ENCODE measurements at regions not wholly inside any gene's neighbourhood (a gene's known extent, or its start where the extent isn't known, plus 50 kb on each side); places are given as distances from the start of the nearest gene placed in this dataset.
"Not testable (repeated sequence)": the region's sequence is repeated elsewhere in the genome, so short reads cannot be mapped to it uniquely, and the experiment has no call there.

- DNase-seq, result no peak
Observed at GRCh38 chr3:31300456-31301443, 232.0 kb upstream of the STT3B start.

GRCh38 chr3:31302343-31302742 lies 230.4 kb upstream of the STT3B start:
- no peak for DNase-seq

GRCh38 chr3:31305340-31305739 lies 227.4 kb upstream of the STT3B start:
- peak; percentile 55 for DNase-seq

GRCh38 chr3:31307131-31307785 lies 225.5 kb upstream of the STT3B start:
- no peak for DNase-seq

- DNase-seq, result no peak
Observed at GRCh38 chr3:31311559-31311958, 221.2 kb upstream of the STT3B start.

GRCh38 chr3:31312400-31312799 lies 220.3 kb upstream of the STT3B start:
- DNase-seq, result no peak

- no peak for DNase-seq
Observed at GRCh38 chr3:31314258-31314657, 218.5 kb upstream of the STT3B start.

GRCh38 chr3:31319332-31319731 lies 213.4 kb upstream of the STT3B start:
- DNase-seq, result no peak

GRCh38 chr3:31321620-31322019 lies 211.1 kb upstream of the STT3B start:
- DNase-seq, result no peak

GRCh38 chr3:31322460-31322859 lies 210.3 kb upstream of the STT3B start:
- no peak for DNase-seq

GRCh38 chr3:31327826-31328357 lies 204.8 kb upstream of the STT3B start:
- DNase-seq, result not testable (repeated sequence)

- no peak for DNase-seq
Observed at GRCh38 chr3:31331278-31331677, 201.4 kb upstream of the STT3B start.

GRCh38 chr3:31341130-31341529 lies 191.6 kb upstream of the STT3B start:
- peak; percentile 18 for DNase-seq

GRCh38 chr3:31343075-31343474 lies 189.7 kb upstream of the STT3B start:
- DNase-seq, result no peak

- no peak for DNase-seq
Observed at GRCh38 chr3:31345581-31345980, 187.1 kb upstream of the STT3B start.

- no peak for DNase-seq
Observed at GRCh38 chr3:31346542-31346979, 186.2 kb upstream of the STT3B start.

GRCh38 chr3:31349001-31349748 lies 183.6 kb upstream of the STT3B start:
- DNase-seq, result no peak

- DNase-seq, result no peak
Observed at GRCh38 chr3:31350307-31350706, 182.4 kb upstream of the STT3B start.

GRCh38 chr3:31352331-31352730 lies 180.4 kb upstream of the STT3B start:
- DNase-seq, result no peak

GRCh38 chr3:31353166-31353565 lies 179.6 kb upstream of the STT3B start:
- DNase-seq, result no peak

- DNase-seq, result no peak
Observed at GRCh38 chr3:31354373-31354772, 178.4 kb upstream of the STT3B start.

- no peak for DNase-seq
Observed at GRCh38 chr3:31355807-31356206, 176.9 kb upstream of the STT3B start.

- DNase-seq, result no peak
Observed at GRCh38 chr3:31356941-31357340, 175.8 kb upstream of the STT3B start.

All from retina (tissue), 1 donor.